ENCODE measurements at regions not wholly inside any gene's neighbourhood (a gene's known extent, or its start where the extent isn't known, plus 50 kb on each side); places are given as distances from the start of the nearest gene placed in this dataset.

GRCh38 chr1:4877426-4877825, 223.0 kb downstream of the AJAP1 start:
- no peak for DNase-seq (ENCODE audit: low spot score)

DNA sequence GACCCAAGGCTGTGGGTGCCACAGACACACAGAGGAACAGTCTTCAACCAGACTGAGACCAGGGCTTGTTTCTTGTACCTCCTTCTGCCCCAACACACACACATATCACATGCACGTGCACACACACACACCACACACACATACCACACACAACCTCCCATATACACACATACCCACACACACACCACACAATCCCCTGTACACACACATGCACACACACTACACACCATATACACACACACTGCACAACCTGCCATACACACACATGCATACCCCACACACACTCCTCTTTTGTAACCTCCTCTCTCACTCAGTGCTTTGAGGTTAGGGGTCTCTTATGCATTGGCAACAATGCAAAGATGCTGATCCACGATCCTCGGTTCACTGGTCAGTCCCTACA, 217.0 kb downstream of the AJAP1 start:
- no peak for DNase-seq (ENCODE audit: low spot score)

DNA sequence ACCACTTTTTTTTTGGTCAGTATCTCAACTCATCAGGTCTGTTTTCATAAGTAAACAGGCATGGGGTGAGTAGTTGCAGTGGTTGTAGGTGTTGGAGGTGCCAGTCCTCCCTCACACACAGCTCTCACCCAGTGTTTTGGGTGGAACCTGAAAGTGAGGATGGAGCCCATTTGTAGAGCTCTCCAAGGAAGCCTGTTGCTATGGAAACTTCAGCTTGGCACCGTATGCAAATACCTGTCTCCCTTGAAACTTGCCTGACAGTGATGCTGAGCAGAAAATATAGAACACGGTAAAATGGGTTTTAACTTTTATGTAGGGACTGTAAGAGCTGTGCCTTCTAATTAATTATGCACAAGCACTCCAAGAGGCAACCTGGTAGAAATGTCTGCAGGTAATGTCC, 214.1 kb downstream of the AJAP1 start:
- DNase-seq (ENCODE audit: low spot score), result no peak

DNA sequence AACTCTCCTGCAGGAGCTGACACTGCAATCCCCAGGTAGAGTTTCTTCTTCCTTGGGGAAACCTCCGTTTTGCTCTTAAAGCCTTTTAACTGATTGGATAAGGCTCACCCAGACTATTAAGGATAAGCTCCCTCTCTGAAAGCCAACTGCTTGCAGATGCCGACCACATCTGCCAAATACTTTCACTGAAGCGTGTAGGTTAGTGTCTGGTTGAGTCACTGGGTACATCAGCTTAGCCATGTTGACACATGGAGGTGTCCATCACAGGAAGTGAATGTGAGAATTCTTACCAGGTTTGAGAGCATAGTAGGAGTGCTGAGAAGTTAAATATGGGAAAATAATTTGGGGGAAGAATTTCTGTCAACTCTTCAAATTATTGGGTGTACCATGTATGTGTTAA, 202.0 kb downstream of the AJAP1 start:
- no peak for DNase-seq (ENCODE audit: low spot score)

- no peak for DNase-seq (ENCODE audit: low spot score)
These were observed 200.0 kb downstream of the AJAP1 start for GRCh38 chr1:4854367-4854766.

- DNase-seq (ENCODE audit: low spot score), result no peak
These were observed 199.5 kb downstream of the AJAP1 start for GRCh38 chr1:4853904-4854303.

DNA sequence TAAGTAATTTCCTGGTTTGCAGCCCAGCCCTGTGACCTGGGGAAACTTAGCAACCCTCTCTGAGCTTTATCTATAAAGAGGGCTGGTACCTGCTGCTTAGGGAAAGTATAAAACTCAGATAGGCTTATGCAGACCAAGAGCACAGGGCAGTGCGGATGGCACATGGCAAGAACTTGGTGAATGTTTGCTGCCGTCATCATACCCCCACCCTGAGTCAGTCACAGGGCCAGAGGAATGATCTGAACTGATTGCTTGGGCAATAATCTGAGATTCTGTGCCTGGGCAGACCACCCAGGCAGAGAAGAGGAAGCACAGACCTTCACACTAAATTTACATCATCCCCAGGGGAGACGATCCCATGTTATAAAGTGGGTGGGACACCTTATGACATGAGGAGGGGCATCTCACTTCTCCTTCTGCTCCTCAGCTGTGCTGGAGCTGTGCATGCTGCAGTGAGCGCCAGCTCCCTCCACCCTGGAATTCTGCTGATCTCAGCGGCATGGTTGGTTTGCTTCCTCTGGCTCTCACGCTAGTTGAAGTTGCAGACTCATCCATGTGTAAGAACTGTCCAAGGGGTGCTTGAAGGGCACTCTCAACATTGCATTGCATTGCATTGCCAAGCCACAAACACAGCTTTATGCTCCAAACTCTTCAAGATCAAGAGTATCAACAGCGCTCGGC, 197.1 kb downstream of the AJAP1 start:
- DNase-seq (ENCODE audit: low spot score), result no peak

GRCh38 chr1:4848431-4848830, 194.0 kb downstream of the AJAP1 start:
- no peak for DNase-seq (ENCODE audit: low spot score)

DNA sequence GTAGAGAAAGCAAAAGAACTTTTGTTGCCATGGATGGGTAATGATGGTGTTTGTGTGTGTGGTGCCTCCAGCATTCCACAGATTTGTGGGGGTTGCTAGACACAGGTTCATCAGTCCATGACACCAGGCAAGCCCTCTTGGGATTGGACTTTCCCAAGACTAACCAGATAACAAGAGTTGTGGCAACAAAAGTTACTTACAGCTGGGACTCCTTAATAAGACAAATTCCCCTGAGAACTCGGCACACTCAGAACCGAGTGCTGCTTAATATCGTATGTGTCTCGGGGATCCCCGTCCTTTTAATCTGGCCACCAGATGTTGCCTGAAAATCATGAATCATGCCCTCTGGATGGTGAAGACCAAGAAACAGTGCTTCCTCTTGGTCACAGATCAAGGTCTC, 193.3 kb downstream of the AJAP1 start:
- no peak for DNase-seq (ENCODE audit: low spot score)

Measured in activated CD4-positive, alpha-beta T cell treated with anti-CD3 and anti-CD28 coated beads, Interleukin-2, Interleukin-4, amounts not matched to agents 100 ng/mL and 50 ng/mL, durations not matched to agents 16 hours and 8 hours (primary cell).